ENCODE measurements at regions not wholly inside any gene's neighbourhood (a gene's known extent, or its start where the extent isn't known, plus 50 kb on each side); places are given as distances from the start of the nearest gene placed in this dataset.

DNA sequence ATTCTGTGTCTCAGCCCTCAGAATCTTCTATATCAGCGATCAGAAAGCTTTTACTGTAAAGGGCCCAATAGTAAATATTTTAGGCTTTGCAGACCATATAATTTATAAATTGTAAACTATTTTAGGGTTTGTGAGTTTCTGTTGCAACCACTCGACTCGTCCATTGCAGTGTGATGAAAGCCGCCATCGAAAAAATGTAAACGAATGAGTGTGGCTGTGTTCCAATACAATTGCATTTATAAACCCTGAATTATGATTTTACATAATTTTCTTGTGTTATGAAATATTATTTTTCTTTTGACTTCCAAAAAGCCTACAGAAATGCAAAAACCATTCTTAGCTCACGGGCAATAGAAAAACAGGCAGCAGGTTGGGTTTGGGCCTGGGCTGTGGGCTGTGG lies 62.5 kb upstream of the ADO start:
- no peak for TF ChIP-seq CTCF (IDR thresholded peaks at IDR 0.05; ENCODE audit: low read depth, low read length)
- no peak for DNase-seq (ENCODE audit: low read depth, low spot score)
- no peak overlapping the region for H3K4me3 ChIP-seq (ENCODE audit: low read depth, low read length)
- in situ Hi-C loops (cut with HindIII; ENCODE audit: low sequenced_read_pairs) = no loop called here

- TF ChIP-seq CTCF (IDR thresholded peaks at IDR 0.05; ENCODE audit: low read depth, low read length) = no peak
- H3K4me3 ChIP-seq (ENCODE audit: low read depth, low read length) = no peak overlapping the region
- no peak for DNase-seq (ENCODE audit: low read depth, low spot score)
- in situ Hi-C loops (cut with HindIII; ENCODE audit: low sequenced_read_pairs) = no loop called here
Observed at GRCh38 chr10:62742536-62743061, 61.9 kb upstream of the ADO start.

DNA sequence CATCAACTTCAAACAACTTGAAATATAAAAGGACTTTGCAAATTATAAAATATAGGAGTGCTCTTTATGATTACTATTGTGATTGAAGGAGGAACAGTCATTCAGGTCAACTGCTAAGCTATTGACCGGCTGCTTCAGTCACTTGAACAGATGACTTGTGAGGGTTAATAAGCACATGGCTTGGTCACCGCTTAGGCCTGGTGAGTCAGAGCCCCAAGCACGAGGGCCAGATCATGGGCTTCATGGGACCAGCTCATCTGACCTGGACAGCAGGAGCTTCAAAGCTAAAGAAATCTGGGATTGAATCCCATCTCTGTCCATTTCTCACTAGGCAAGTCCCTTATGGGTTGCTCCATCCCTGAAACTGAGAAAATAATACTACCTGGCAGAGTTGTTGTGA lies 60.4 kb upstream of the ADO start:
- no peak for TF ChIP-seq CTCF (IDR thresholded peaks at IDR 0.05; ENCODE audit: low read depth, low read length)
- DNase-seq (ENCODE audit: low read depth, low spot score) = no peak
- no peak overlapping the region for H3K4me3 ChIP-seq (ENCODE audit: low read depth, low read length)
- in situ Hi-C loops (cut with HindIII; ENCODE audit: low sequenced_read_pairs) = no loop called here

- DNase-seq (ENCODE audit: low read depth, low spot score) = no peak
- in situ Hi-C loops (cut with HindIII; ENCODE audit: low sequenced_read_pairs) = no loop called here
- H3K4me3 ChIP-seq (ENCODE audit: low read depth, low read length) = no peak overlapping the region
- TF ChIP-seq CTCF (IDR thresholded peaks at IDR 0.05; ENCODE audit: low read depth, low read length) = no peak
Observed at GRCh38 chr10:62745581-62745980, 58.9 kb upstream of the ADO start.

GRCh38 chr10:62746951-62747729 lies 57.4 kb upstream of the ADO start:
- DNase-seq (ENCODE audit: low read depth, low spot score) = no peak
- TF ChIP-seq CTCF (IDR thresholded peaks at IDR 0.05; ENCODE audit: low read depth, low read length) = no peak
- no peak overlapping the region for H3K4me3 ChIP-seq (ENCODE audit: low read depth, low read length)
- in situ Hi-C loops (cut with HindIII; ENCODE audit: low sequenced_read_pairs) = no loop called here

- in situ Hi-C loops (cut with HindIII; ENCODE audit: low sequenced_read_pairs) = no loop called here
Observed at GRCh38 chr10:62748386-62748785, 56.1 kb upstream of the ADO start.

More at GRCh38 chr10:62748386-62748785, 56.1 kb upstream of the ADO start:
- DNase-seq (ENCODE audit: low read depth, low spot score) = no peak
- H3K4me3 ChIP-seq (ENCODE audit: low read depth, low read length) = no peak overlapping the region
- no peak for TF ChIP-seq CTCF (IDR thresholded peaks at IDR 0.05; ENCODE audit: low read depth, low read length)

Data from astrocyte of the spinal cord (primary cell).